ENCODE measurements at regions not wholly inside any gene's neighbourhood (a gene's known extent, or its start where the extent isn't known, plus 50 kb on each side); places are given as distances from the start of the nearest gene placed in this dataset.
"Not testable (repeated sequence)": the region's sequence is repeated elsewhere in the genome, so short reads cannot be mapped to it uniquely, and the experiment has no call there.

DNA sequence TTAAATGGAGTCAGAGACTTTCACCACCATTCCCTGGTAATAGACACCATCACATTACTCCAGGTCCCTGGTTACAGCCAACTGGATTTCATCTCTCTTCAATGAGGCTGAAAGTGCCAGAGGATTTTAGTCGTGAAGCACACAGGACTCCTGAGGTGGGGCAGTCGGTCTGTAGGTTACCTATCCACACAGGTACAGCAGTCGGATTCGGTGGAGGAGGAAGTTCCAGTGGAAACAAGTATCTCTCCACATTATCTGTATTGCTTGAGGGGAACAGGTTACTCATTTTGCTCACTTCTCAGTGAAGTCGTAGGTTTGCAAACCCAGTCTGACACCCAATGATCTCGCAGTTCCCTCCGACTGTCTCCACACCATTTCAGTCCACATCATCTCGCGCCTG, 82.3 kb upstream of the TMEM45B start:
- DNase-seq (ENCODE audit: low read depth, low spot score), result no peak
- in situ Hi-C loops (cut with HindIII; ENCODE audit: low pct_unique_long_range_greater_than_20kb, low sequenced_read_pairs), result no loop called here

DNA sequence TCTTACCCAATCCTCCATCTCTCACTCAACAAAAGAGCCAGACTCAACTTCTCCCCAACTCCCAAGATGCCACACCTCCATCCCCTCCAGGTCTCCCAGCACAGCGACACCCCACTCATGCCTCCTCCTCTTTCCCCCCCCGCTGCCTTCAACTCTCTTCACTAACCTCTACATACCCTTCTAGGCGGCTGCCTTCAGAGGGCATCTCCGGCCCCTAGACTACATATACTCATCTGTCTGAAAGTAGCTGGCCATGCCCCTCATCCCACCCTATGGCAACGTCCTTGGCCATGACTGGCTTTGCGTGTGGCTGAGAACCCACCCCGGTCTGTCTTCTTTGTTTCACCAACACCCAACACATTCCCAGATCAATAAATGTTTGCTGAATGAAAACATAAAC, 81.7 kb upstream of the TMEM45B start:
- in situ Hi-C loops (cut with HindIII; ENCODE audit: low pct_unique_long_range_greater_than_20kb, low sequenced_read_pairs), result no loop called here

DNA sequence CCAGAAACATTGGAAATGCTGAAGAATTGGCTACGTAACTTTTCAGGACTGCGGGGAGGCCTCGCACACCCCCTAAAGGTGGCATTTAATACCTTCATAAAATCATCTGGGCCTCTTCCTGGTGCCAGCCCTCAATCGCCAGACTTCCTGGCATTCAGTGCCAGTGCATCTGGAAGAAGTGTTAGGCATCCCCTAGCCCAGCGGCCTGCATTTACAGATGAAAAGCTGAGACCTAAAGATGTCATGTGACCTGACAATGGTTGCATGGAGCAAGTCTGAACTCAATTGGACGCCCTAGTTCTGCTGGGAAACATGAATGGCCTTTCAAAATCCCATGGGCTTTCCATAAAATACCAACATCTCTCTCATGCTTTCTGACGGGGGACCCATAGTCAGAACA, 81.0 kb upstream of the TMEM45B start:
- DNase-seq (ENCODE audit: low read depth, low spot score), result no peak
- in situ Hi-C loops (cut with HindIII; ENCODE audit: low pct_unique_long_range_greater_than_20kb, low sequenced_read_pairs), result no loop called here

More for the DNA sequence above, 81.7 kb upstream of the TMEM45B start:
- no peak for DNase-seq (ENCODE audit: low read depth, low spot score)

DNA sequence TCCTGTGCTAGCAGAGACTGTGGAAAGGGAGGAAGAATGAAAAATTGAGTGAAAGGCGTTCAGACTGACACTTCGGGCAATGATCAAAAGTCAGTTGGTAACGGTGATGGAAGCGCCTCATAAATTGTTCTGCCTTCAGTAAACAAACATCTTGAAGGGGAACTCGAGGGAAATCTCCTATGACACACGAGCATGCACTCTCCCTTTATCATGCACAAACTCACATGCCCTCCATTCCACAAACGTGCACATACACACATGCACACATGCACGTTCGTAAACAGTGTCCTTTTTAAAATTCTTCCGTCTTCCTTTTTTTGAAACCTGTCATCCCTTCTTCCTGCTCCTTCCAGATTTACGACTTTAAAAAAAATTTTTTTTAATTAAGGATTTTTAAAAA, 77.8 kb upstream of the TMEM45B start:
- in situ Hi-C loops (cut with HindIII; ENCODE audit: low pct_unique_long_range_greater_than_20kb, low sequenced_read_pairs), result no loop called here
- DNase-seq (ENCODE audit: low read depth, low spot score), result no peak

DNA sequence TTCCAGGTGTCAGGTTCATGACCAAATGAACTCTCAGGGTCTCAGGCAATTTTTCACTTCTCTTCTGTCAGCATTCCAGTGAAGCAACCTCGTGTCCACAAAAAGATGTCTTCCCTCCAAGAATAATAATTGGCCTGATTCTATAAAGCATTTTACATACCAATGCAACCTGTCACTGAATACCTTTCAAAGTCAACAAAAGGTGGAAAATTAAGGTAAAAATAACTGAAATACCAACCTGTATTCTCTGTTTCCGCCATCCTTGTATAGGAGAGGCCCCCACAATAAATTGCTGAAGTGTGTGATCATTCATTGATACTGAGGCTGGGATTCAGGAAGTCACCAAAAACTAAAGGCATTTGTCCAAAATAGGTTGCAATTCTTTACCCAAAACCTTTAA, 77.4 kb upstream of the TMEM45B start:
- no peak for DNase-seq (ENCODE audit: low read depth, low spot score)
- in situ Hi-C loops (cut with HindIII; ENCODE audit: low pct_unique_long_range_greater_than_20kb, low sequenced_read_pairs), result no loop called here

DNA sequence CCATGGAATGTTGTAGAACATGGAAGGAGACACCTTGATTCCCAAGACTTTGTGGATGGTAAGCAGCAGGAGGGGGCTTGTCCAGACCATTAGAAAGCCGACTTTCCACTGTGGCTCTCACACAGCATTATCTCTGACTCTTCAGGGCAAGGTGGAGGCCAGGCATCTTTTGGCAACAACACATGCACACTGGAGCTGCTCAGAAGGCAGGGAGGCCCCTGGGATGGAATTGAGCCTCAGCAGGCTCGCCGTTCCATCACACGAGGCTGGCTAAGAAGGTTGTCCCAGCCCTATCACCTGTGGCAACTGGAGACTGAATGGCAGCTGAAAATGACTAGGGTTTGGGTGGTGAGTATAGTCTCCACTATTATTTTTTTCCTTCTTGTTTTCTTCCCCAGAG, 76.3 kb upstream of the TMEM45B start:
- in situ Hi-C loops (cut with HindIII; ENCODE audit: low pct_unique_long_range_greater_than_20kb, low sequenced_read_pairs), result no loop called here
- no peak for DNase-seq (ENCODE audit: low read depth, low spot score)

DNA sequence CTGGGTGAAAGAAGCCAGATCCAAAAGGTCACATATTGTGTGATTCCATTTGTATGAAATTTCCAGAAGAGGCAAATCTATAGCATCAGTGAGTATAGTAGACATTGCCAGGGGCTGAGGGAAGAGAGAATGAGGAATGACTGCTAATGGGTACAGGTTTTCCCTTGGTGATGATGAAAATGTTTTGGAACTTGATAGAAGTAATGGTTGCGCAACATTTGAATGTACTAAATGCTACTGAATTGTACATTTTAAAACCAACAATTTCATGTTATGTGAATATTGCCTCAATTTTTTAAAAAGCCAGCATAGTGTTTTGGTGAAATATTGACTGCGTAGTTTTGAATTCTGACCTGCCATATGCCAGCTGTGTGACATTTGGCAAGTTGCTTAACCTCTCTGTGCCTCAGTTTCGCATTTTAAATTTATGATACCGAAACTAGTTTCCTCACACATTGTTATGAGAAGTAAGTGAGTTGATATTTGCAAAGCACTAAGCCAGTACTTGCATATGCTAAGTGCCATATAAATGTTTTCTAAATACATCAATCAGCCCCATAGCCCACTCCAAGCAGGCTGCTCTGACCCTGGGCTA, 75.4 kb upstream of the TMEM45B start:
- in situ Hi-C loops (cut with HindIII; ENCODE audit: low pct_unique_long_range_greater_than_20kb, low sequenced_read_pairs), result no loop called here

DNA sequence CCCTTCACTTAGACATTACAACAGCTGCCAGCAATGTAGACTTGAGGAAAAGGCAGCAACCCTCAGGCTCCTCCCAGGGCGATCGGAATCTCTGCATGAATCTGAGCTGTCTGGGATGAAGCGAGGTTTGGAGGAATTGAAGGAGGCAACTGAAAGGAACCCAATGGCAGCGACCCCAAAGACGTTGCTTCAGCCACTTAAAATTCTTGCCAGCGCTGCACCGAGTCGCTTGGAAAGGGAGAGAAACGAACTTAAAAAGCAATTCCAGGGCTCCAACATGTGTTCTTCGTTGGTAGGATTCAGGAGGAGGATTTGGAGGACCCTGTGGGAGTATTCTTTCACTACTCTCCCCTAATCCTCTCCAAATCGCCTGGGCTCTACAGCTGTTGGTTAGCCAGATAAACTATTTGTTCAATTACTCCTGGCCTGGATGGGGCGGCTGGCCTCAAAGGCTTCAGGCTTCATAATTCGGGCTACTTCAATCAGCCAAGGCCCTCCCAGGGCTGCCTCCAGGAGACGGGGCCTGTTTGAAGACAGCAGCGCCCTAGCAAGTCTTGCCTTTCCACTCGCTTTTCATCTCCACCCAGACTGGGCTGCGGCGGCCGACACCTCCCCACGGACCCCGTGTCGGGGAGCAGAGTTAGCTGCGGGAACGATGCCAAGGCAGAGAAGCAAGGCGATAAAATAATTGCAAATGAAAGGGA, 72.4 kb upstream of the TMEM45B start:
- DNase-seq (ENCODE audit: low read depth, low spot score), result no peak
- in situ Hi-C loops (cut with HindIII; ENCODE audit: low pct_unique_long_range_greater_than_20kb, low sequenced_read_pairs), result no loop called here

More for the DNA sequence above, 75.4 kb upstream of the TMEM45B start:
- no peak for DNase-seq (ENCODE audit: low read depth, low spot score)

DNA sequence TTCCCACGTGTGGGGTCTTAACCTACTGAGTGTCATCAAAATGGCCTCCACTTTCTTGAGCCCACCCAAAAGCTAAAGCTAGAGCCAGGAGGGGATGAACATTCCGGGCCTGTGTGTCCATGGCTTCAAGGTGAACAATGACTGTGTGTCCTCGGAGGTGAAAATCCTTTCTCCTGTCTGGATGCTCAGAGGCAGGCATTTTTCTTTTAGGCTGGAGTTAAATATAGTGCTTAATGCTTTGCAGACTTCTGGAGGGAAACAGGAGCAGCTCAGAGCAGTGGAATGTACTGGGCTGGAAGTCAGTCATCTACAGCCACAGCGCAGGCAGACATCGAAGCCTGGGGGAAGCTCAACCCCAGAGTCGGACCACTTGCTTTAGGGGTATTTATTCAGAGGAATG, 68.6 kb upstream of the TMEM45B start:
- DNase-seq (ENCODE audit: low read depth, low spot score), result no peak
- in situ Hi-C loops (cut with HindIII; ENCODE audit: low pct_unique_long_range_greater_than_20kb, low sequenced_read_pairs), result no loop called here

DNA sequence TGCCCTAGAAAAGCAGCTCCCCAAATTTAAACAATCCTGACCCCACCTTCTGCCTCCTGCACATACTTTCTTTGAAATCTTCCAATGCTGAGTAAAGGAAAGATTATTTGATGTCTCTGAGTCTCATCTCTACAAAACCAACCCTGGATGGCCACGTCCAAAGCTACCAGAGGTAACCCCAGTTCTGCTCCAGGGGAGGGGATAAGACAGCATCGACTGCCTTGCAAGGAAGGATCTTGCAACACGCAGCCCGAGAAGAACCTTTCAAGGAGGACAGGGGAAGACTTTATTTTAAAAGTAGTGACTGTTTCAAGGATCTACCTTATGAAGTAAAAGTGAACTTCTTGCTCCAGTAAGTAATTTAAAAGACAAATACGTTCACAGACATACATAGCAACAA, 66.5 kb upstream of the TMEM45B start:
- in situ Hi-C loops (cut with HindIII; ENCODE audit: low pct_unique_long_range_greater_than_20kb, low sequenced_read_pairs), result no loop called here
- DNase-seq (ENCODE audit: low read depth, low spot score), result no peak

DNA sequence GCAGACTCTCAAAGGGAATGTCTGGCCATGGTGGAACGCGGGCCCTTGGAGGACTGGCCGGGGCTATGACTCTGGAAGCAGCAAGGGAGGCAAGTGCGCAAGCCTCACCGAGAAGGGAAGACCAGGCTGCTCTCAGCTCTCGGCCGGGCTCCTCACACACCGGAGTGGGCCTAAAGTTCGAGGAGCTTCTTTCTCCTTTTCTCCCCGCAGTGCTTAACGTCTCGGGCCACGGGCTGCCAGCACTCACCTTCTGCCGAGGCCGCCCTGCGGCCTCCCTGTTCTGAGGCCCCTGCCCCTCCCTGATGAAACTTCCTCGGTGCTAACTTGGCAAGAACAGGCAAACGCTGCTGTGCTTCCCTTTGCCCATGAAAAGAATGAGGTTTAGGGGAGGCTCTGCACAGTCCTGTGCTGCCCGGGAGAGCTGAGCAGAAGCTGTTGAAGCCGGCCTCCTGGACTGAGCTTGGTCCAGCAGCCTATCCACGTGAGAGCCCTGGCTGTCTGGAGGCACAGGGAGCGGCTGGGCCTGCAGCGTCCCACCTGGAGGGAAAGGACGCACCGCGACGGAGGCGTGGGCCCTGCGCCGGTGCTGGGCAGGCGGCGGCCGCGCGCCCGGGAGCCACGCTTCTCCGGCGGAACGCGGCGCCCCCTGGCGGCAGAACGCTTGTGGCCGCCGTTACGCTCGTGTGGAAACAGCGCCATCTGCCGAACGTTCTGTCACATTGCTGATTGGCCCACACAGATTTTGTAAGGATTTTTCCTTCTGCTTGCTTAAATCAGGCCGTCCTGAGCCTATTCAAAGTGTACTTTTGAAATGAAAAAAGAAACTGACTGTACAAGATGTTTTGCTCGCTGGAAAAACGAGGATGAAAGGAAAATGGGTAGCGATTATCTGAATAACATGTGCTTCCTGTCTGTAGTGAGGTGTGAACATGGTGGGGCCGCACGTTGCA, 65.0 kb upstream of the TMEM45B start:
- in situ Hi-C loops (cut with HindIII; ENCODE audit: low pct_unique_long_range_greater_than_20kb, low sequenced_read_pairs), result no loop called here

DNA sequence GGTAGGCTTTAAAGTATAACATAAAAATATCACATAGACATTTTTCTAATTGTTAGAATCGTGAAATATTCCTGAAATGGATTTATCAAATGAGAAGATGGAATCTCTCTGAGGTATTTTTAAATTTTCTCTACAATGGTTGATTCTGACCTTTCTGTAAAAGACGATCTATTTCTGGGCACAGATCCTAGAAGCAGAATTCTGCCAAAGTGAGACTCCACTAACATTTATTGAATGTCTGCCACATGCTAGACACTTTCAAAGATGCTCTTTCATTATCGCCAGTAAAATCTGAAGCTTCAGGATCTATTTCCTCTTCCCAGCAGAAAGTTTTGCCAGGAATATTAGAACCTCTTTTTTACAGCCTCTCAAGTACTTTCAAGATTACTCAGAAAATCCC, 64.1 kb upstream of the TMEM45B start:
- DNase-seq (ENCODE audit: low read depth, low spot score), result no peak
- in situ Hi-C loops (cut with HindIII; ENCODE audit: low pct_unique_long_range_greater_than_20kb, low sequenced_read_pairs), result no loop called here

More for the DNA sequence above, 65.0 kb upstream of the TMEM45B start:
- DNase-seq (ENCODE audit: low read depth, low spot score), result peak; percentile 59

DNA sequence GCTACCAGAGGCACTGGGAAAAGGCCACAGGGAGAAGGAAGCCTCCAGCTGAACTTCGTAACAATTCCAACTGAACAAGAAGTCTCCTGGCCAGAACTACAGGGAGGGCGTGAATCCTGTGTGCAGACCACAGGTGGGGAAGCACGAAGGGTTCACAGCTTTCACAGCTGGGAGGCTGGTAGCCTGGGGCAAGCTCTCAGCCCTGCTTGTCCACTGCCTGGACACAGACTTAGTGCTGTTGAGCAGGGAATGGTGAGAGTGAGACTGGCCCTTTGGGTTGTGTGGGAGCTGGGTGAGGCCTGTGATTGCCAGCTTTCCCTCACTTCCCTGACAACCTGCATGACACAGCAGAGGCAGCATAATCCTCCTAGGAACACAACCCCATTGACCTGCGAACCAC, 52.1 kb upstream of the TMEM45B start:
- in situ Hi-C loops (cut with HindIII; ENCODE audit: low pct_unique_long_range_greater_than_20kb, low sequenced_read_pairs), result not testable (repeated sequence)

DNA sequence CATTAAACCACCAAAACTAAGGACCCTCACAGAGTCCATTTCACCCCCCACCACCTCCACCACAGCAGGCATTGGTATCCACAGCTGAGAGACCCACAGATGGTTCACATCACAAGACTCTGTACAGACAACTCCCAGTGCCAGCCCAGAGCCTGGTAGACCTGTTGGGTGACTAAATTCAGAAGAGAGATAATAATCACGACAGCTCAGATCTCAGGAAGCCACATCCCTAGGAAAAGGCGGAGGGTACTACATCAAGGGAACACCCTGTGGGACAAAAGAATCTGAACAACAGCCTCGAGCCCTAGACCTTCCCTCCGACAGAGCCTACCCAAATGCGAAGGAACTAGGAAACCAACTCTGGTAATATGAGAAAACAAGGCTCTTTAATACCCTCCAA, 51.4 kb upstream of the TMEM45B start:
- DNase-seq (ENCODE audit: low read depth, low spot score); in situ Hi-C loops (cut with HindIII; ENCODE audit: low pct_unique_long_range_greater_than_20kb, low sequenced_read_pairs): not testable (repeated sequence)

More for the DNA sequence above, 52.1 kb upstream of the TMEM45B start:
- not testable (repeated sequence) for DNase-seq (ENCODE audit: low read depth, low spot score)

Small RNAs in the stretch of these regions (small RNA-seq; reads per million reads assigned to genes)
- gene RPS27P20, result 0 reads per million in 2 experiments

Data from SK-MEL-5 (cell line).